CD14-positive monocyte (primary cell): ENCODE measurements at regions not wholly inside any gene's neighbourhood (a gene's known extent, or its start where the extent isn't known, plus 50 kb on each side); places are given as distances from the start of the nearest gene placed in this dataset.

Experiments used
- DNase-seq, 3 donors: peaks; one replicate each; pipeline ENCODE4 v3.0.0-alpha.2; 2011 to 2022
- H2AFZ ChIP-seq: 2 replicates; pipeline ENCODE4 v1.6.0; 2012; ENCODE audit warnings: mild to moderate bottlenecking, low read depth, low read length, inconsistent platforms; ENCODE audit not compliant: insufficient read depth, poor library complexity, severe bottlenecking
- H3K27ac ChIP-seq, 2 donors: 1 replicate in 1 of 2; 2 replicates in 1 of 2; pipeline ENCODE4 v1.5.1; 2012 to 2013; ENCODE audit warnings: low read length in 2 of 2, control low read depth in 1 of 2, inconsistent platforms in 1 of 2, low read depth in 1 of 2, mild to moderate bottlenecking in 1 of 2
- H3K27me3 ChIP-seq, 2 donors: one replicate each; pipeline versions ENCODE4 v1.6.0 to v1.6.1; 2011 to 2013; ENCODE audit warnings: low read length in 2 of 2; ENCODE audit not compliant: control insufficient read depth in 2 of 2, insufficient read depth in 2 of 2
- H3K36me3 ChIP-seq, 2 donors: replicated peaks in 1 of 2; 1 replicate in 1 of 2; 2 replicates in 1 of 2; pipeline versions ENCODE4 v1.5.1 to v1.6.1; 2012 to 2013; ENCODE audit warnings: low read length in 2 of 2, control low read depth in 1 of 2, inconsistent platforms in 1 of 2, mild to moderate bottlenecking in 1 of 2; ENCODE audit not compliant: insufficient read depth in 2 of 2, control insufficient read depth in 1 of 2
- H3K4me1 ChIP-seq, 2 donors: 1 replicate in 1 of 2; 2 replicates in 1 of 2; pipeline versions ENCODE4 v1.5.1 to v1.6.1; 2012 to 2013; ENCODE audit warnings: low read length in 2 of 2, control low read depth in 1 of 2, inconsistent platforms in 1 of 2, mild to moderate bottlenecking in 1 of 2, moderate library complexity in 1 of 2; ENCODE audit not compliant: insufficient read depth in 2 of 2, control insufficient read depth in 1 of 2
- H3K4me2 ChIP-seq: replicated peaks from 2 replicates; pipeline ENCODE3; 2012; ENCODE audit warnings: low read length, moderate library complexity, mild to moderate bottlenecking; ENCODE audit not compliant: poor library complexity, severe bottlenecking; ENCODE audit errors: extremely low read depth
- H3K4me3 ChIP-seq, 3 experiments: fragments of 200-600 bp in 1 of 3; sonication (generic) in 1 of 3; replicated peaks in 1 of 3; 1 replicate in 2 of 3; 2 replicates in 1 of 3; pipeline ENCODE4 v1.5.1; 2011 to 2013; ENCODE audit warnings: low read length in 3 of 3, mild to moderate bottlenecking in 3 of 3, control low read depth in 2 of 3, low read depth in 2 of 3, inconsistent platforms in 1 of 3, moderate library complexity in 1 of 3
- H3K79me2 ChIP-seq: 2 replicates; pipeline ENCODE4 v1.6.0; 2012; ENCODE audit warnings: mild to moderate bottlenecking, control low read depth, inconsistent platforms, low read length, moderate library complexity; ENCODE audit not compliant: insufficient read depth
- H3K9ac ChIP-seq: 2 replicates; pipeline ENCODE4 v1.6.0; 2017; ENCODE audit warnings: low read length, mild to moderate bottlenecking; ENCODE audit not compliant: insufficient read depth, poor library complexity, severe bottlenecking
- H3K9me3 ChIP-seq, 2 donors: replicated peaks in 1 of 2; 1 replicate in 1 of 2; 2 replicates in 1 of 2; pipeline versions ENCODE4 v1.5.1 to v1.6.1; 2012 to 2013; ENCODE audit warnings: low read length in 2 of 2, control low read depth in 1 of 2; ENCODE audit not compliant: control insufficient read depth in 1 of 2, insufficient read depth in 1 of 2
- H4K20me1 ChIP-seq: 2 replicates; pipeline ENCODE4 v1.6.0; 2012; ENCODE audit warnings: mild to moderate bottlenecking, low read length, control low read depth, moderate library complexity; ENCODE audit not compliant: insufficient read depth
- H3K27ac Mint-ChIP-seq, 7 donors: one replicate each; pipeline ENCODE4 v1.8.0; 2020; ENCODE audit warnings: mild to moderate bottlenecking in 7 of 7, mixed read lengths in 7 of 7, moderate library complexity in 6 of 7, inconsistent platforms in 2 of 7
- H3K27me3 Mint-ChIP-seq, 3 donors: one replicate each; pipeline ENCODE4 v1.8.0; 2021 to 2022; ENCODE audit warnings: low read depth in 3 of 3, mild to moderate bottlenecking in 3 of 3, mixed read lengths in 3 of 3, moderate library complexity in 3 of 3, inconsistent platforms in 1 of 3
- H3K36me3 Mint-ChIP-seq, 2 donors: one replicate each; pipeline ENCODE4 v1.8.0; 2020; ENCODE audit warnings: mixed read lengths in 2 of 2, inconsistent platforms in 1 of 2, mild to moderate bottlenecking in 1 of 2
- H3K4me1 Mint-ChIP-seq: one replicate; pipeline ENCODE4 v1.8.0; 2020; ENCODE audit warnings: mild to moderate bottlenecking, mixed read lengths
- H3K4me3 Mint-ChIP-seq, 2 donors: one replicate each; pipeline ENCODE4 v1.8.0; 2020; ENCODE audit warnings: mild to moderate bottlenecking in 2 of 2, mixed read lengths in 2 of 2, moderate library complexity in 1 of 2
- H3K9me3 Mint-ChIP-seq, 7 donors: one replicate each; pipeline ENCODE4 v1.8.0; 2020 to 2022; ENCODE audit warnings: mixed read lengths in 7 of 7, mild to moderate bottlenecking in 6 of 7, moderate library complexity in 6 of 7, inconsistent platforms in 2 of 7
- CTCF ChIP-seq: fragments of 200-600 bp; IDR thresholded peaks from one replicate; pipeline ENCODE4 v1.8.0; 2022; ENCODE audit warnings: antibody characterized with exemption, mild to moderate bottlenecking
- WGBS: methylation state at CpG from one replicate; pipeline ENCODE4 v1.1.5; 2013; ENCODE audit warnings: missing lambda C conversion rate; ENCODE audit not compliant: insufficient coverage; 5-methylcytosine and 5-hydroxymethylcytosine counted together
- intact Hi-C, 2 donors: fragments of 100-400 bp; cut with micrococcal nuclease; formaldehyde crosslinking; loops; one replicate each; pipeline versions ENCODE4 v1.15.0 to v1.15.1; 2023

- Histone ChIP-seq H2AFZ (no peak overlapping the region), H3K4me2 (no peak overlapping the region), H4K20me1 (no peaks in the 10 kb centered on the region), H3K27ac (no peak overlapping the region), H3K9me3 (peaks cover 0 to 8% of the 10 kb centered on the region in 2 donors), H3K27me3 (no peaks in the 10 kb centered on the region), H3K79me2 (no peaks in the 10 kb centered on the region), H3K9ac (no peak overlapping the region), H3K36me3 (no peaks in the 10 kb centered on the region), H3K4me1 (no peaks in the 10 kb centered on the region), H3K4me3 (no peak overlapping the region)
- no peak overlapping the region for H3K27ac Mint-ChIP-seq
- no peak for DNase-seq
- H3K4me1 Mint-ChIP-seq: no peaks in the 10 kb centered on the region
- H3K4me3 Mint-ChIP-seq: no peak overlapping the region
- peaks cover 3 to 6% (median 6%) of the 10 kb centered on the region in 3 donors for H3K27me3 Mint-ChIP-seq
- WGBS: 92% methylated on average over 4 of the region's 4 CpGs
- peaks cover 9 to 19% (median 12%) of the 10 kb centered on the region in 7 donors for H3K9me3 Mint-ChIP-seq
- no peak for TF ChIP-seq CTCF
- intact Hi-C loops: no loop called here
- no peaks in the 10 kb centered on the region for H3K36me3 Mint-ChIP-seq
Observed at GRCh38 chr17:55911186-55911585, 160.3 kb downstream of the PCTP start.

- no peak overlapping the region for H3K27ac ChIP-seq
- intact Hi-C loops: no loop called here
- H3K4me1 ChIP-seq: no peaks in the 10 kb centered on the region
Observed at GRCh38 chr17:55925440-55925839, 174.6 kb downstream of the PCTP start.

More at GRCh38 chr17:55925440-55925839, 174.6 kb downstream of the PCTP start:
- Histone ChIP-seq H3K36me3 (no peaks in the 10 kb centered on the region), H3K9me3 (no peaks in the 10 kb centered on the region), H4K20me1 (no peaks in the 10 kb centered on the region), H3K9ac (no peak overlapping the region), H3K27me3 (no peaks in the 10 kb centered on the region), H3K4me2 (no peak overlapping the region), H3K79me2 (no peaks in the 10 kb centered on the region), H2AFZ (no peak overlapping the region), H3K4me3 (no peak overlapping the region)
- H3K27ac Mint-ChIP-seq: no peak overlapping the region
- H3K4me3 Mint-ChIP-seq: no peak overlapping the region
- DNase-seq: no peak
- WGBS: no CpG with 5 or more reads among the region's 1 CpG
- no peak for TF ChIP-seq CTCF
- H3K4me1 Mint-ChIP-seq: no peaks in the 10 kb centered on the region
- peaks cover 0 to 3% (median 3%) of the 10 kb centered on the region in 3 donors for H3K27me3 Mint-ChIP-seq
- no peaks in the 10 kb centered on the region for H3K36me3 Mint-ChIP-seq
- peaks cover 0 to 5% (median 3%) of the 10 kb centered on the region in 7 donors for H3K9me3 Mint-ChIP-seq
